SK-N-SH (cell line): ENCODE measurements at regions not wholly inside any gene's neighbourhood (a gene's known extent, or its start where the extent isn't known, plus 50 kb on each side); places are given as distances from the start of the nearest gene placed in this dataset.

Source experiments
- FOXJ3 ChIP-seq: sonication (generic); formaldehyde crosslinking; IDR thresholded peaks from 2 replicates; pipeline ENCODE4 v1.5.1; 2020; ENCODE audit warnings: mild to moderate bottlenecking, missing genetic modification reagents
- FOXM1 ChIP-seq: IDR thresholded peaks from 2 replicates; pipeline ENCODE4 v1.4.0; 2012; ENCODE audit warnings: low read depth, mild to moderate bottlenecking
- GABPA ChIP-seq: IDR thresholded peaks from 2 replicates; pipeline ENCODE4 v1.4.0; 2012; ENCODE audit warnings: low read depth, mild to moderate bottlenecking
- GATA2 ChIP-seq: sonication (generic); formaldehyde crosslinking; IDR thresholded peaks from 2 replicates; pipeline ENCODE4 v1.5.0; 2020; ENCODE audit warnings: mild to moderate bottlenecking, missing genetic modification reagents
- MXI1 ChIP-seq: IDR thresholded peaks from 2 replicates; pipeline ENCODE4 v1.6.1; 2012; ENCODE audit warnings: mild to moderate bottlenecking, low read depth, low read length, improper control_type of control experiment
- NFIC ChIP-seq: IDR thresholded peaks from 2 replicates; pipeline ENCODE4 v1.4.0; 2012; ENCODE audit warnings: borderline replicate concordance
- NRF1 ChIP-seq: IDR thresholded peaks from 2 replicates; pipeline ENCODE4 v1.6.1; 2012; ENCODE audit warnings: low read depth, mild to moderate bottlenecking, low read length
- REST ChIP-seq: IDR thresholded peaks from 2 replicates; pipeline ENCODE4 v1.6.1; 2012; ENCODE audit warnings: mild to moderate bottlenecking, low read depth, low read length, moderate library complexity
- small RNA-seq, 7 experiments: library from RNA; depleted of rRNA; stranded (forward); fragments of <200 nt; gene quantifications; one replicate each; pipeline ENCODE3, GENCODE V24; 2012

GRCh38 chr17:6177941-6178694 lies 107.9 kb downstream of the WSCD1 start (continued):
- TF ChIP-seq REST = no peak
- TF ChIP-seq NFIC = no peak
- TF ChIP-seq NRF1 = no peak
- no peak for TF ChIP-seq GATA2
- TF ChIP-seq FOXJ3 (CRISPR knock-in tag) = no peak
- TF ChIP-seq GABPA = no peak
- TF ChIP-seq FOXM1 = no peak
- TF ChIP-seq MXI1 = no peak

Small RNA genes lying in the stretch of these regions (small RNA-seq; reads per million reads assigned to genes)
- 0 to 0.11 (median 0) reads per million in 7 experiments for gene RNU6-1264P
